ENCODE measurements at regions not wholly inside any gene's neighbourhood (a gene's known extent, or its start where the extent isn't known, plus 50 kb on each side); places are given as distances from the start of the nearest gene placed in this dataset.
A peak's percentile ranks its signal among the peaks of the same experiment; 100 is the strongest.

- H3K4me1 Mint-ChIP-seq, result peaks cover 30% of the 10 kb centered on the region
- H3K36me3 Mint-ChIP-seq (ENCODE audit: low read depth), result no peaks in the 10 kb centered on the region
- no peaks in the 10 kb centered on the region for H3K27me3 Mint-ChIP-seq (ENCODE audit: low read depth)
- no peaks in the 10 kb centered on the region for H3K9me3 Mint-ChIP-seq
- no peak overlapping the region for H3K4me3 Mint-ChIP-seq
- DNase-seq (ENCODE audit: low read depth, low spot score), result no peak
- TF ChIP-seq, protein P1, sequence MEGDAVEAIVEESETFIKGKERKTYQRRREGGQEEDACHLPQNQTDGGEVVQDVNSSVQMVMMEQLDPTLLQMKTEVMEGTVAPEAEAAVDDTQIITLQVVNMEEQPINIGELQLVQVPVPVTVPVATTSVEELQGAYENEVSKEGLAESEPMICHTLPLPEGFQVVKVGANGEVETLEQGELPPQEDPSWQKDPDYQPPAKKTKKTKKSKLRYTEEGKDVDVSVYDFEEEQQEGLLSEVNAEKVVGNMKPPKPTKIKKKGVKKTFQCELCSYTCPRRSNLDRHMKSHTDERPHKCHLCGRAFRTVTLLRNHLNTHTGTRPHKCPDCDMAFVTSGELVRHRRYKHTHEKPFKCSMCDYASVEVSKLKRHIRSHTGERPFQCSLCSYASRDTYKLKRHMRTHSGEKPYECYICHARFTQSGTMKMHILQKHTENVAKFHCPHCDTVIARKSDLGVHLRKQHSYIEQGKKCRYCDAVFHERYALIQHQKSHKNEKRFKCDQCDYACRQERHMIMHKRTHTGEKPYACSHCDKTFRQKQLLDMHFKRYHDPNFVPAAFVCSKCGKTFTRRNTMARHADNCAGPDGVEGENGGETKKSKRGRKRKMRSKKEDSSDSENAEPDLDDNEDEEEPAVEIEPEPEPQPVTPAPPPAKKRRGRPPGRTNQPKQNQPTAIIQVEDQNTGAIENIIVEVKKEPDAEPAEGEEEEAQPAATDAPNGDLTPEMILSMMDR (conservative IDR thresholded peaks at IDR 0.05), result no peak
- no peak overlapping the region for H3K27ac Mint-ChIP-seq (ENCODE audit: unreplicated experiment)
Observed at GRCh38 chr11:115577701-115578100, 73.5 kb upstream of the CADM1 start.

GRCh38 chr11:115576606-115577380 lies 72.6 kb upstream of the CADM1 start:
- Mint-ChIP-seq H3K27me3 (ENCODE audit: low read depth) (no peaks in the 10 kb centered on the region), H3K4me3 (no peak overlapping the region), H3K4me1 (peaks cover 24% of the 10 kb centered on the region), H3K9me3 (no peaks in the 10 kb centered on the region), H3K36me3 (ENCODE audit: low read depth) (no peaks in the 10 kb centered on the region), H3K27ac (ENCODE audit: unreplicated experiment) (peak overlapping the region; percentile 59)
- no peak for DNase-seq (ENCODE audit: low read depth, low spot score)
- TF ChIP-seq, protein P1 (conservative IDR thresholded peaks at IDR 0.05), result no peak

- Mint-ChIP-seq H3K27ac (ENCODE audit: unreplicated experiment) (no peak overlapping the region), H3K4me3 (no peak overlapping the region), H3K27me3 (ENCODE audit: low read depth) (no peaks in the 10 kb centered on the region), H3K9me3 (no peaks in the 10 kb centered on the region), H3K4me1 (peaks cover 7% of the 10 kb centered on the region), H3K36me3 (ENCODE audit: low read depth) (no peaks in the 10 kb centered on the region)
- TF ChIP-seq, protein P1 (conservative IDR thresholded peaks at IDR 0.05), result no peak
- no peak for DNase-seq (ENCODE audit: low read depth, low spot score)
Observed at GRCh38 chr11:115572551-115572950, 68.3 kb upstream of the CADM1 start.

DNA sequence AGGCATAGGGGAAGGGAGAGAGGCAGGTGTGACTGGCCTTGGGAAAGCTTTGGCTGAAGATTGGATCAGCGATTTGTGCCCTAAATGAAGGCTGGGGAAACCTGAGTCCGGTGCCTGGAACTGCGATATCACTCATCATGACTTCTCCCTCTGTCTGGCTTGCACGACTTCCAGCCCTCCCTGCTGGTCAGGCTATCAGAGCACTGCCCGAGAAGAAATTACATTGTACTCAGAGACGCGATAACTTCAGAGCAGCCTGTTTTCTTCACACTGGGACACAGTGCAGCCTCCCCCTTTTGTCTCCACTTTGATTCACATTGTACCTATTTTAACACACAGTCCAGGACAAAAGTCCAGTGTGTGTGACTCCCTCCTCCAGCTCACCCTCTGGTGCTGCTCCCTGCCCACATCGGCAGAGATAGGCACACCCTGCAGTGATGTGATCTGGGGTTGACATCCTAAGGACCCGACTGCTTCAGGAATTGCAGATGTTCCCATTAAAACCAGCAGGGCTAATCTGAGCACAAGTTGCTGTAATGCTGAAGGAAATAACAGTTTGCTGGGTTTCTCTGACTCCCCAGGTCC lies 62.1 kb upstream of the CADM1 start:
- Mint-ChIP-seq H3K4me1 (peaks cover 22% of the 10 kb centered on the region), H3K4me3 (no peak overlapping the region), H3K36me3 (ENCODE audit: low read depth) (no peaks in the 10 kb centered on the region), H3K27me3 (ENCODE audit: low read depth) (no peaks in the 10 kb centered on the region), H3K27ac (ENCODE audit: unreplicated experiment) (peak overlapping the region; percentile 88), H3K9me3 (no peaks in the 10 kb centered on the region)
- TF ChIP-seq, protein P1 (conservative IDR thresholded peaks at IDR 0.05), result no peak
- no peak for DNase-seq (ENCODE audit: low read depth, low spot score)

DNA sequence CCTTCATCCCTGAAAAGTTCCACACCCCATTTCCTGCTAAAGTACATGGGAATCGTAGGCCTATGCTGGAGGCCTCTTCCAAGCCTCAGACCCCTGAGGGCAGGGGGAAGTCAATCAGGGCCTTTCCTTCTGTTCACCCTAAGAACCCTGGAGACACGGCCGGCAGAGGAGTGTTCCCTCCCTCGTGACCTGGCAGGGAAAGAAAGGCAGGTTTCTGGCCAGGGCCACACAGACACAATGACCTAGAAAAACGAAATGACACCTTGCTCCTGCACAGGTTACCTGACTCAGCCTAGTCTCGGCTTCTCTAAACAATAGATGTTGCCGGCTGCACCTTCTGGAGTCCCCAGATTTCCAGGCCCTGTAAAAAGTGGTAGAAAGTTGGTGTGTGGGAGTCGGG lies 60.6 kb upstream of the CADM1 start:
- no peak for DNase-seq (ENCODE audit: low read depth, low spot score)
- Mint-ChIP-seq H3K4me3 (no peak overlapping the region), H3K27ac (ENCODE audit: unreplicated experiment) (no peak overlapping the region), H3K9me3 (peaks cover 2% of the 10 kb centered on the region), H3K36me3 (ENCODE audit: low read depth) (no peaks in the 10 kb centered on the region), H3K4me1 (peaks cover 28% of the 10 kb centered on the region), H3K27me3 (ENCODE audit: low read depth) (no peaks in the 10 kb centered on the region)
- TF ChIP-seq, protein P1 (conservative IDR thresholded peaks at IDR 0.05), result no peak
